ENCODE measurements at regions not wholly inside any gene's neighbourhood (a gene's known extent, or its start where the extent isn't known, plus 50 kb on each side); places are given as distances from the start of the nearest gene placed in this dataset.
A peak's percentile ranks its signal among the peaks of the same experiment; 100 is the strongest.
"Not testable (repeated sequence)": the region's sequence is repeated elsewhere in the genome, so short reads cannot be mapped to it uniquely, and the experiment has no call there.

GRCh38 chr9:62798884-62799850, 1609.3 kb downstream of the SPATA31A7 start:
- DNase-seq, result peak; percentile 66

- peak; percentile 38 for DNase-seq
Measured at GRCh38 chr9:62799851-62800371, 1610.1 kb downstream of the SPATA31A7 start.

DNA sequence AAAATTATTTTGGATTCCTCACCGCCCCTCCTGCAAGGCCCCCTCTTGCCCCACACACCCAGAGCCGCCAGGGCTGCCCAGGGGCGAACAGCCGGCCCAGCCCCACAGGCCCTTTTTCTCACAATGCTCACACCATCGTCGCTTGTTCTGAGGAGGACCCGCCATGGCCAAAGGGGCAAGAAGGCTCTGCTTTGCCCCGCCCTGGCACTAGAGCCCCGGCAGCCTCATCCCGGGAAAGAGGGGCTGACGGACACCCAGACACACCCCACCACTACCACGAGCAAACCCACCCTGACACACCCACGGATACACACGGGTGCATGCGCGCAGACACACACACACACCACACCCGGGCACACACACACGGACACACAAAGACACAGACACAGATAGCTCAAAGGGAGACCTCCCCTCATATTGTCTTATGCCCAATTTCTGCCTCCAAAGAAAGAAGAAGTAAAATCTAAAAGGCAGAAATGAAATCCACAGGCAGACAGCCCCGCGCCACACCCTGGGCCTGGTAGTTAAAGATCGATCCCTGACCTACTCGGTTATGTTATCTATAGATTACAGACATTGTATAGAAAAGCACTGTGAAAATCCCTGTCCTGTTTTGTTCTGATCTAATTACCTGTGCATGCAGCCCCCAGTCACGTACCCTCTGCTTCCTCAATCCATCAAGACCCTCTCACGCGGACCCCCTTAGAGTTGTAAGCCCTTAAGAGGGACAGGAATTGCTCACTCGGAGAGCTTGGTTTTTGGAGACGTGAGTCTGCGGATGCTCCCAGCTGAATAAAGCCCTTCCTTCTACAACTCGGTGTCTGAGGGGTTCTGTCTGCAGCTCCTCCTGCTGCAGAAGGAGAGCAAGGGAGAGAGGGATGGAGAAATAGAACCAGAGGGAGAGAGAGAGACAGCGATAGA, 1610.9 kb downstream of the SPATA31A7 start:
- peak; percentile 37 for DNase-seq

- DNase-seq, result peak; percentile 32
Measured at GRCh38 chr9:62801372-62801811, 1611.6 kb downstream of the SPATA31A7 start.

GRCh38 chr9:62801961-62802718, 1612.3 kb downstream of the SPATA31A7 start:
- peak; percentile 81 for DNase-seq

DNA sequence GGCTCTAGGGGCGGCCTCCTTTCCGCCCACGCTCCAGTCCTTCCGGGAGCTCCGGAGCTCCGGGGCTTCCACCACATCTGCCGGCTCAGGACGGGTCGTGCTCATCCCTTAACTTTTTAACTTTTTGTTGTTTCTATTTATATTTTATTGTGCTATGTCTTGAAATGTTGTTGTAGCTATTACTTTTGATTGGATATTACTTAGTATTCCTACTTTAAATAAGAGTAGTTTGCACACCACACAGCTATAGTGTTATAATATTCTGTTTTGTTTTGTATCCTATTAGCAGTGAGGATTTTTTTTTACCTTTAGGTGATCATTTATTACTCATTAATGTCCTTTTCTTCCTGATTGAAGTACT, 1612.9 kb downstream of the SPATA31A7 start:
- DNase-seq, result not testable (repeated sequence)

DNA sequence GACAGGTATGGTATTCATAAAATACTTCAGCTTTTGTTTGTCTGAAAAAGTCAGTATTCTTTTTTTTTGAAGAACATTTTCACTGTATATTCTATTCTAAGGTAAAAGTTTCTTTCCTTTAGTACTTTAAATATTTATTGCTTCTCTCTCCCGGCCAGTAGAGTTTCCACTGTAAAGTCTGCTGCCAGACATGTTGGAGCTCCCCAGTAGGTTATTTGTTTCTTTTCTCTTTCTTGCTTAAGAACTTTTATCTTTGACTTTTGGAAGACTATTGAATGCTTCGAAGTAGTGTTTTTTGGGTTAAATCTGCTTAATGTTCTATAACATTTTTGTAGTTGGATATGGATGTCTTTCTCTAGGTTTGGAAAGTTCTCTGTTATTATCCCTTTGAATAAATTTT, 1613.3 kb downstream of the SPATA31A7 start:
- not testable (repeated sequence) for DNase-seq

DNA sequence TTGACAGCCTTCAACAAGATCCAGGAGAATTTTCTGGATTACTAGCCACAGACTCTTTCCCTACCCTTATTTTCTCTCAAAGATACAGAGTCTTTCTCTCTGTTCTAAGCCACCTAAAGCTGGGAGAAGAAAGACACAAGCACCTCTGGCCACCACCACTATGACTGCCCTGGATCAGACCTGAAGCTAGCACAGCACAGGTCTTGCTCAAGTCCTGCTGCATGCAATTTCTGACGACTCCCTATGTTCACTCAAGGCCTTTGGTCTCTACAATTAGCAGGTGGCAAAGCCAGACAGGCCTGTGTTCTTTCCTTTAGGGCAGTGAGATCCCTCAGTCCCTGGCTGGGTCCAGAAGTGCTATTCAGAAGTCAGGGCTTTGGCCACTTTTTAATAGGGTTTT, 1614.5 kb downstream of the SPATA31A7 start:
- DNase-seq, result peak; percentile 17

- DNase-seq, result peak; percentile 18
Measured at GRCh38 chr9:62807424-62807823, 1617.6 kb downstream of the SPATA31A7 start.

- DNase-seq, result not testable (repeated sequence)
Measured at GRCh38 chr9:62808081-62808480, 1618.2 kb downstream of the SPATA31A7 start.

GRCh38 chr9:62810318-62810717, 1620.5 kb downstream of the SPATA31A7 start:
- DNase-seq, result not testable (repeated sequence)

DNA sequence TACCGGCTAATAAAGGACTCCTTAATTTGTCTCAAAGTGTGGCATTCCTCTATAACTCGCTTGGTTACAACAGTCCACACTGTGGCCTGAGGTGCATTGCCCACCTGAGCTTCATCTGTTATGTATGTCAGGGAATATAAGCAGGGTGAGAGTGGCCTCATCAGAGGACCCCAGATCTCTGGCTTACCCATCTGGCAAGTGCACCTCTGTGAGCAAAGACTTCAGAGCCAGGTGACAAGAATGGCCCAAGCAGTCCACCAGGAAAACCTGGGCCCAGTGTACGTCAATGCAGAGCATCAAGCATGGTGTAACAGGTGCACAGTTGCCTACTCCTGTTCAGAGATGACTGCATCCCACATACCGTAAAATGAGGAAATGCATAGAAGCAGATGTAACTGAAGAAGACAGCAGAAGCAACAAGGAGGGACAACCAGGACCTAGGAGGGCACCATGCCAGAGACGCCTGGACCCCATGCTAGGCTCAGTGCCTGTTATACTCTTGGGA, 1621.0 kb downstream of the SPATA31A7 start:
- DNase-seq, result not testable (repeated sequence)

DNA sequence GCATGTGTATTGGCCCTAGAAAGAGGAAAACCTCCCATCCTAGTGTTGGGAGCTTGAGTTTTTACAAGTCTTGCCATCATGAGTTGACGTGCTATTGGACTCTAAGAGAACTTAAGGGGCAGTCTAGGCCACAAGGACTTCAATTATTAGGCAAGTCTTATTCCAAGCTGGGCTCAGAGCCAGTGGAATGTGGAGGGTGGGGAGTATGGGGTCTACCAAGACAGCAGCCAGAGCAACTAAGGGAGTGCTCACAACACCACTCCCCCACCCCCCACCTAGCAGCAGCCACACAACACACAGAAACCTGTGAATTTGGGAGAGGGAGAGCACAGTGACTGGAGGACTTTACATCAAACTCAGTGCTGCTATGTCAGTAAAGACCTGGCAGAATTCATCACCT, 1625.6 kb downstream of the SPATA31A7 start:
- DNase-seq, result not testable (repeated sequence)

DNA sequence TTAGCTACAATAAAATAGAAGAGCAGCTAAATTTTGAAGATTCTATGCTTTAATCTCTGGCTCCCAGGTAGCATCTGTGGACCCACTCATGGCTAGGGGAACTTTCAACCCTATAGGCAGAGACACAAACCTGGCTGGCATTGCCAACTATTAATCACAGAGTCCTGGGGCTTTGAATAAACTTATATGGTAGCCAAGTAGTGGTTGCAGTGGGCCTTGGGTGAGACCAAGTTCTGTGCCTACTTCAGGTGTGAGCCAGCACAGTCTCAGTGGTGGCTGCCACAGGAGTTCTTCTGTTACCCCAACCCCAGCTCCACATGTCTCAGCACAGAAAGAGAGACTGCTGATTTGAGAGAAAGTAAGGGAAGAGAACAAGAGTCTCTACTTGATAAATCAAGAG, 1626.5 kb downstream of the SPATA31A7 start:
- DNase-seq, result peak; percentile 17

GRCh38 chr9:62817214-62817613, 1627.4 kb downstream of the SPATA31A7 start:
- DNase-seq, result not testable (repeated sequence)

DNA sequence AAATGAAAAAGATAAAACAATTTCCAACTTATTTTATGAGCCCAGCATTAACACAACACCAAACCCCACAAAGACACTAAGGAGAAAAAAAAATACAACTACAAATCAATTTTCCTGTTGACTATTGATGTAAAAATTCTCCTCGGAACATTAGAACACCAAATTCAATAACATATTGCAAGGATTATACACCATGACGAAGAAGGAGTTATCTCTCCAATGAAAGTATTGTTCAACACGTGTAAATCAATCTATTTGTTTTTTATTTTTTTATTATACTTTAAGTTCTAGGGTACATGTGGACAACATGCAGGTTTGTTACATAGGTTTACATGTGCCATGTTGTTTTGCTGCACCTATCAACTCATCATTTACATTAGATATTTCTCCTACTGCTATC, 1632.3 kb downstream of the SPATA31A7 start:
- not testable (repeated sequence) for DNase-seq

DNA sequence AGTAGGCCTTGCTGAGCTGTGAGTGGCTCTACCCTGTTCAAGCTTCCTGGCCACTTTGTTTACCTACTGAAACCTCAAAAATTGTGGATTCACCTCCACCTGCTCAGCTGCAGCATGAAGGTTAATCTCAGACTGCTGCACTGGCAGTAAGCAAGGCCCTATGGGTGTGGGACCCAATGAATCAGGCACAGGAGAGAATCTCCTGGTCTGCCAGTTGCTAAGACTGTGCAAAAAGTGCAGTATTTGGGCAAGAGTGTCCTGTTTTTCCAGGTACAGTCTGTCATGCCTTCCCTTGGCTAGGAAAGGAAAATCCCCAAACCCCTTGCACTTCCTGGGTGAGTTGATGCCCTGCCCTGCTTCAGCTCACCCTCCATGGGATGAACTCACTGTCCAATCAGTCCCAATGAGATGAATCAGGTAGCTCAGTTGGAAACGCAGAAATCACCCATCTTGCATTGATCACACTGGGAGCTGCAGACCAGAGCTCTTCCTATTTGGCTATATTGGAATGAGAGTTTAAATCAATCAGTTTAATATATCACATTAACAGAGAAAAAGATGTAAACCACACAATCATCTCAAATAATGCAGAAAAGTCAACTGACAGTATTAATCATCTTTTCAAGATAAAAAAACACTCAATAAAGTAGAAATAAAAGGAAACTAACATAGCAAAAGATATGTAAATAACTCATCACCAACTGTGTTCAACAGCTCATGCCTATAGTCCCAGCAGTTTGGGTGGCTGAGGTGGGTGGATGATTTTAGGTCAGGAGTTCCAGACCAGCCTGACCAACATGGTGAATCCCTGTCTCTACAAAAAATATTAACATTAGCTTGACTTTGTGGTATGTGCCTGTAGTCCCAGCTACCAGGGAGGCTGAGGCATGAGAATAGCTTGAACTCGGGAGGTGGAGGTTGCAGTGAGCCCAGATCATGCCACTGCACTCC, 1638.4 kb downstream of the SPATA31A7 start:
- DNase-seq, result not testable (repeated sequence)

- not testable (repeated sequence) for DNase-seq
Measured at GRCh38 chr9:62830829-62831459, 1641.1 kb downstream of the SPATA31A7 start.

DNA sequence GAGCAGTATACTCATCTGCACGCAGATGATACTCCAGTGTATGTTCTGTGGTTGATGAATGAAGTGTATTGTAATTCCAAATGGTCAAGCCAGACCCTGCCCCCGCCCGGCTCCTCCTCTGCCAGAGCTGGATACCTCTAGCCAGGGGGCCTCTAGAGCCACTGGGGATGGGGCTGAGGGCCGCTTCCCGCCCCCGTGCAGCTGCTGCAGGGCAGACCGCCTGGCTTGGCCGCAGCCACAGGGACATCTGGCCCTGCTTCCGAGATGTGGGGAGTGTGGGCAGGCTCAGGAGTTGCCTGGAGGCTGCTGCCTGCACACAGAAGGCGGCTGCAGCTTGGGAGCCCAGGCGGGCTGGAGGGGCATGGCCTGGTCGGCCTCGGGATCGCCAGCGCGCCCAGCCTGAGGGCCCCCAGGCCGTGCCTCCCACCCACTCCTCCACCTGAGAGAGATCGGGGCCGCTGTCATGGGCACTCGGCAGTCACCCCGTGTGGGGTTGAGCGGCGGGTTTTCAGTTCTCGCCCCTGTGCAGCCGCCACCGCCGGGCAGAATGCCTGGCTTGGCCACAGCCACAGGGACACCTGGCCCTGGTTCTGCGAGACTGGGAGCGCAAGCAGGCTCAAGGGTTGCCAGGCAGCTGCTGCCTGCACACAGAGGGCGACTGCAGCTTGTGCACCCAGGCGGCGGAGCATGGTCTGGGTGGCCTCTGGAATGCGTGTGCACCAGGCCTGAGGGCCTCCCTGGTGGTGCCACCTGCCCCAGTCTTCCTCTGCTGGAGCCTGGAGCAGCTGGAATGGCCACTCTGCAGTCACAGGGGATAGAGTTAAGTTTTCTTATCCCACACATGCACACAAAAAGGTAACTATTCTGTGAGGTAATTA, 1643.7 kb downstream of the SPATA31A7 start:
- not testable (repeated sequence) for DNase-seq

Measured in CD4-positive, alpha-beta T cell treated with Interleukin-15 for 1 hour (primary cell).